ENCODE measurements at regions not wholly inside any gene's neighbourhood (a gene's known extent, or its start where the extent isn't known, plus 50 kb on each side); places are given as distances from the start of the nearest gene placed in this dataset.

DNA sequence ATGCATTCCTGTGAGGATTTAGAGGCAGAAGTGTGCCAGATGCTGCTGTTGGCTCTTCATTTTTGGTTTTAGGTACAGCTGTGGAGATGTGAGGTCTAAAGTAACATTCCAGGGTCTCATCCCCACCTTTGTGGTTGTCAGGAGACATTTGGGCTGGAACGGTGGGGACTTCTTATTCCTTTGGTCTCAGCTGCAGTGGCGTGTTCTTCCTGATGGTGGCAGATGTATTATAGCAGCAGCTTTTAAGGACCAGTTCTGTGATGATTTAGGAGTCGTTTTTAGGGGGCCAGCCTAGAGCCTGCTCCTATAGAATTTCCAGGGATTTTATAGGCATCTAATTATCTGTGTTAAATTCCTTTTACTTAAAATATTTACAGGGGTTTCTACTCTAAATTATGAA is 221.0 kb upstream of the EOMES start:
- DNase-seq: no peak

DNA sequence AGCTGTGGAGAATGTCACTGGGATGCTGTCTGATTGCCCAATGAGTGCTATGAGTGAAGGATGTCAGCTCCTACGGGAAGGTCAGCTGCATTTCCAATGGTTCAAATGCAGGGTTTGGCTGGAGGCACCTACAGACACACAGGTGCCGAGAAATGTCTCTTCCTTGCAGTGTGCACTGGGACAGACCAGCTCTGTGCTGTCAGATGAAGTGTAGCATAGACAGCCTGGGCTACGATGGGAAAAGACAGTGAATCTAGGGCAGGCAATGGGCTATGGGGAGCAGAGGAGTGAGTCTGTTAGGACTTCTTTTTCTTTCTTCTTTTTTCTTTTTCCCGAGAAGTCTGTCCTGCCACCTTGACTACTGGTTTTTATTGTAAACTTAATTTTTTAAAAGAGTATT is 223.1 kb upstream of the EOMES start:
- DNase-seq: no peak

DNA sequence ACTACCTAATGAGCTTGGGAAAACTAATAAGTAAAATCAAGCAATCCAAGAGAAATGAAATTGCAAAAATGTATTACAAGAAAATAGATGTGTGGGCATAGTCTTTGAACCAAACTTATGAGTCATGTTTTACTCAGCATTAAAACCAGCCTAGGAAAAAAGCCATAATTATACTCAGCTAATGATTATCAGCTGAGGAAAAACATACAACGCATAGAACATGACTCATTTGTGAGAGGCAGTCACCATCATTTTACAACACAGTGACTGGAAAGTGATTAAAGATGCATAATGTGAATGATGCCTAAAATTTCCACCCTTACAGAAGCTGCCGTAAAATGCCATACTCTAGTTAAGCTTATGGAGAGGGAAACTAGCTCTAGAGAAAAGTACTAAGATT is 238.0 kb upstream of the EOMES start:
- DNase-seq: no peak

DNA sequence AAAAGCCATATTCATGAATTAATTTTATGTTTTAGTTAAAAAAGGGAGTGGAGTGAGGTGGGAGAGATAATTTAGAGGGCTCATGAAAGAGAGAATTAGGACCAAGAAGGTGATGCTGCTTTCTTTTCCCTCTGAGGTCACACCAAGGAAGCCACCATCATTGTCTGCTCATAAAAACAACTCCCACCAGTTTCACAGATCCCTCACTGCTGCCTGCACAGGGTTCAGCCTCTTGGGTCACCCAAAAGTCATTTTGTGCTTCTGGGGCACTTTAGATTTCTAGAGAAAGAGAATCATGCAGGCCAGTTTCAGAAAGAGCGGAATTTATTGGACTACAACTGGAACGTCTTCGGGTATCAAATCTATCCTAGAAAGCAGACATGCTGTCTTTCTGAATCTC is 241.4 kb upstream of the EOMES start:
- DNase-seq: no peak

DNA sequence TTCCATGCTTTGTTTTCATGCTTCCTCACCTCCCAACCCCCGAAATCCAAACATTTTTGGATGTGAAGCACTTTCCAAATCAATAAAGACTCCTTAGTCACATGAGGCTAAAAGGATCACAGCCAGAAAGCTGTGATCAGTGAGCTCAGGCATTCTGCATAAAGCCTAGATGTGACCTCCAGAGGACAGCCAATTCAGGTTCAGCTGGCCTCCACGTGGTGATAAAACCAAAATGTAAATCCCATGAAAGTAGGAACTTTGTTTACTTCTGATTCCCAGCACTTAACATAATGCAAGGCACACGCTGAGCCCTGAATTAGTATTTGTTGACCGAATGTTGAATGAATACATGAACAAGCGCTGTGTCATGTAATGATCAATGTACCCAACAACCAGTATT is 249.5 kb upstream of the EOMES start:
- no peak for DNase-seq

DNA sequence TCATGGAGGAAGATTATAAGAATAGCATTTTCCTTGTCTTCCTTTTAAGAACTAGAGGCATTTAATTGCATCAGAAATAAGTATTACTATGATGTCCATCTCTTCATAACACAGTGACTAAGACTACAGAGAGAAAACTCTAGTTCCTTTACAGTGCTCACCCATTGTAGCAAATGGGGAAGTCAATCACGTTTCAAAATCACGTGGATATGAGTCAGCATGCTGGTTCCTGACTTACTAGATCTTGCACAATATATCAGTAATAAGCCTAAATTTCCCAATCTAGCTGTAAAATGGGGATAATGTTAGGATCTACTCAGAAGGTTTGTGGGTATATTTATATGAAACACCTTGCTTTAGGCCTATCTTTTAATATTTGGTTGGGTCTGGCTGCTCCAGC is 254.8 kb upstream of the EOMES start:
- DNase-seq: no peak

DNA sequence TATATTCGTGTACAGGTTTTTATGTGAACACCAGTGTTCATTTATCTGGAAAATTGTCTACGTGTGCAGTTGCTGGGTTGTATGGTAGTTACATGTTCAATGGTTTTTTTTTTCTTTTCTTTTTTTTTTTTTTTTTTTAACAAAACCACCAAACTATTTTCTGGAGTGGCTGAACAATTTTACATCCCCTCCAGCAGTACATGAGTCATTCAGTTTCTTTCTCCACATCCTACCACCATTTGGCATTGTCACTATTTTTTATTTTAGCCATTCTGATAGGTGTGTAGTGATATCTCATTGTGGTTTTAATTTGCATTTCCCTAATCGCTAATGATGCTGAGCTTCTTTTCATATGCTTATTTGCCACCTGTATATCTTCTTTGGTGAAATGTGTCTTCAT is 256.3 kb upstream of the EOMES start:
- DNase-seq: no peak

DNA sequence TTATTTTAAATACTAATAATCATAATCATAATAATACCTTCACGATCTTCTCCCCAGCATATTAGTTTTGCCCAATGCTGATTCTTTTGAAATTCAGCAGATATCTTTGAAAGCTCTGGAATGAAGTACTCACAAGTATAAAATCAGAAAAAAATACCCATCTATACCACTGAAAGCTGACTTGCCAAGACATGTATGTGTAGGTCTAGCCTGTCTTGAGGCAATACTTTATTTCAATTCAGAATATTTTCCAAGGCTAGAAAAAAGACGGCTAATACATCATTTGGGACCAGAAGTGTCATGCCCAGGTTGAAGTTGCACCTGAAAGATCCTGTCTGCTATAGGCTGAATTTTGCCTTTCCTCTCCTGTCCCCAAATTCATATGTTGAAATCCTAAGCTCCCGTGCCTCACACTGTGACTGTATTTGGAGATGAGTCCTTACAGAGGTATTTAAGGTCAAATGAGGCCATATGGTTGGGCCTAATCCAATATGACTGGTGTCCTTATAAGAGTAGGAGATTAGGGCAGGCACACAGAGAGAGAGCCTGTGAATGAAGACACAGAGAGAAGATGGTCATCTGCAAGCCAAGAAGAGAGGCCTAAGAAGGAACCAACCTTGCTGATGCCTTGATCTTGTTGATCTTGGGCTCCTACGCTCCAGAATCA is 255.9 kb upstream of the CMC1 start:
- no peak for DNase-seq

DNA sequence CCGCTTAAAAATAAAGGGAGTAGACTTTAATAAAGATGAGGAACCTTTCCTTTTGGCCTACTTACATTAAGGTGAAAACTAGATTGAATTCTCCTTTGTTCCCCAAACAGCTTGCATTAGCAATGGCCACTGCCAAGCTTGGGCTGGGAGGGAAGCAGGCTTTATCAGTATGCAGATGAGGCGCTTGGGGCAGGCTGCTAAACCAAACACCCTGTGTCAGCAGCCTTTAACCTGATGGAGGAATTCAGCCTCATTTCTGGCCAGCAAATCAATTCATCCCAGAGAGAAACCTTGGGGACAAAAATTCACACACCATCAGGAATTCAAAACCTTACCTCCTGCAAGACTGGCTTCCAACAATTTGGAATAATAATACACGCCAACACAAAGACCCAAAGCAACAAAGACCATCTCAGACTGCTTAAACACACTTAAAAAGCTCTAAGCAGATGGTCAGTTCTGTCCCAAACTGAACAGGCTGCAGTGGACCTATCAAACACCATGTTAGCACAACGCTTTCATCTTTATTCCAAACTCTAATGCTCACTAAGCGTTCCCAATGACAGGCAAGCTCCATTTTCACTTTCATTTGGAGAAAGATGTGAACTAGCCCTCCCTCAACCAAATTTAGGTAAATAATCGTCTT is 255.1 kb upstream of the CMC1 start:
- DNase-seq: no peak

DNA sequence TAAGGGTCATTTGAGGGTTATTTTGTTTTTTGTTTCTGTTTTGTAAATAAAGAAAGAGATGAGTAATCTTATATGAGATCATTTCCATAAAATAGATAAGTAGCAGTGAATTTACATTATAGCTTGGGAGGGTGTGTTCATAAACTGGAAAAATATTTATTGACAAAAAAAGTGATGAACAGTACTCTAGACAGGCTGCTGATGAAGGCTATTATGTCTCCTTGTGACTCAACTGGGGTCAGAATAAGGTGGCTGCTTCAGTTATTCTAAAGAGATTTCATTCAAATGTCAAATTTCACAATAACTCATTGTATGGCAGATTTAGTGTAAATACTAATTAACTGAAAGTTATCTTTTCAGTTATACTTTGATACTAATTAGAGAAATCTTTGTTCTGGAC is 251.1 kb upstream of the CMC1 start:
- no peak for DNase-seq

DNA sequence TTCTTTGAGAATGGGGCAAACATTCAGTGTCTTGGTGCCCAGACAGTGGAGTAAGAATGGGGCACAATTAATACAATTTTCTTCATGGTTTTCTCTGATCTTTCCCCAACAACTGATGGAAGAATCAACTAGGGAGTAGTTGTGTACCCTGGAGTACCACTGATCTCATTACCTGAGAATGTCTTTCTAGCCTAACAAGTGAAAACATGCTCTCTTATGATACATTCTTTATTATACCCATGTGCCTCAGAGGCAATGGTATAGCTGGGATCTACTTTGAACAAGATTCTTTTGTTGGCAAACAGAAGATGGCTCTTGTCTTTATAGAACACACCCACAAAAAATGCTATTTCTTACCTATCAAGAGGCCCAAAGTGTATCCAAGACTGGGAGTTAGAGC is 250.6 kb upstream of the CMC1 start:
- DNase-seq: no peak

DNA sequence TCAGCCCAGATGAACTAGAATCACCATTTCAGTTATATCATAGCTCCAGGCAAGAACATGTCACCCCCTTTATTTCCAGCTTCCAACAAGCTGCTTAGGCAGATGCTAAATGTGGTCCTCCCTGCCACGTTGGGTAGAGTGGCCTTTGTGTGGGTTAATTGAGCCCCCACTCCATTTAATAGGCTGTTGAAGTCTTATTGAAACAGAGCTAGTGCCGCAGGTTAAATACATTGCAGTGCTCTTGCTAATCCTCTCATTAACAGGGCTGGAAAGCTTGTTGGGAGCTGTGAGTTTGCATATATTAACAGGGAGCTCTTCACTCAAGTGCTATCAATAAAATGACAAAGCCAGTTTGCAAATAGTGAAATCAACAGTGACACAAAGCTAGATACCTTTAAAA is 248.4 kb upstream of the CMC1 start:
- no peak for DNase-seq

DNA sequence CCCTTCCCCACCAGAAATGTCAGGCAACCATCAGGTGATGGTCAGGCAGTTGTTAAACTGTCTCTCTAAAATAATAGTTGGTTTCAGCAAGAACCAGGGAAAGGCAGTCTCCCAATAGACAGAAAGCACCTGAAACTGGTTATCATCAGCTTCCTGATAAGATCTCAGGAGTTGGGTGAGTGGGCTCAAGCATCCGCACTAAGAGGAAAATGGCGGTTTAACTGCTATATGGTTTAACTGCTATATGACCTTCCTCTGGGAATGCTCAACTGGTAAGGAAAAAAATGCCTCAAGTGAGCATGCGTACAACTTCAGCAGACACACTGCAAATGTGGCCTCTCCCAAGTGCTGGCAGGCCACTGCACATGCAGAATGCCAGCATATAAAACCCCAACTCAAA is 240.8 kb upstream of the CMC1 start:
- no peak for DNase-seq

DNA sequence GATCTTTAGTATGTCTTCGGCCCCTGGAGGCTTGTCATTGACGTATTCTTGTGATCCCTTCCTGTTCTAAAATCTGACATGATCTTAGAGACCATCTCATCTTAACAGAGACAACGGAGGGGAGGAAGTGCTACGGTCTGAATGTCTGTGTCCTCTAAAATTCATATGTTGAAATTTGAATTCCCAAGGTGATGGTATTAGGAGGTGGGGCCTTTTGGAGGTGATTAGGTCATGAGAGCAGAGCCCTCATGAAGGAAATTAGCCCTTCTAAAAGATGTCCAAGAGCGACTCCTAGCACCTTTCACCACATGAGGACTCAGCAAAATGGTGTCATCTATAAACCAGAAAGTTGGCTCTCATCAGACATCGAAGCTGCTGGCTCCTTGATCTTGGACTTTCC is 233.2 kb upstream of the CMC1 start:
- no peak for DNase-seq

DNA sequence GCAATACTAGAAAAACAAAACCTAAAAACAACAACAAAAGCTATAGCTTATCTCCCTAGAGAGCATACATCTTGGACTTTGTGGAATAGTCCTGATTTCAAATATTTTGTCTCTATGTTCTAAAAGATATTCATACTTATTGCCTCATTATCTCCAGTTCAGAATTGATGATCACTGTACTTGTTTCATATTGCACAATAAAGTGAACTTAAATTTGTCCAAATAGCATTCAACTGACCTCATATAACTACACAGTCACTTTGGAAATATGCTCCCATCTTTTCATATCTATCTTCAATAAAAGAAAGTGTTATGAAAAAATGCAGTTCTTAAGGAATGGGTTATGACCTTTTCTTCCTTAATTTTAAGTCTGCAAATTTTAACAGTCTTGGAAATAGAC is 228.6 kb upstream of the CMC1 start:
- DNase-seq: no peak

DNA sequence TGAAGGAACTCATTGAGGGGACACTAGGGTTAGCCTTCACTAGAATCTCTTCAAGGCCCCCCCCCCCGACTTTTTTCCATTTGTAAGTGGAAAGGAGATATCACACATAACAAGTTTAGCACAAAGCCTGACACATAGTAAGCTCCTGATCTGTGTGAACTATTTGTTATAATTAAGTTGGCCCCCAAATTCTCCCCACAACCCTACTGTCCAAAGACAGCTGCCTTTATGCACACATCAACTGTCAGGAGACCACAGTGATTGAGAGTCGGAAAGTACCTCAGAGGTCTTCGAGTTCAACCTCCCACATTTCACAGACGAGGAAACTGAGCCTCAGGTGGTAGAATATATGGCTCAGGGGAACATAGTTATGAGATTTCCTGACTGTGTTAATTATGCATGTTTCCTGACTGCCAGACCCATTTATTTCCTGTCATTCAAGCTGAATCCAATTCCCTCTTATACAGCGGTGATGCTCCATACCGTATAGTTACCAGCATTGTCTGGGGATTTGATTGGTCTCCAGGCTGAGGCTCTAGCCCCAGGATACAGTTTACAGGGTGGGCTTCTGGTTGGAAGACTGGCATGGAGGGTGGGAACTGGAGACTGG is 227.4 kb upstream of the CMC1 start:
- DNase-seq: no peak

DNA sequence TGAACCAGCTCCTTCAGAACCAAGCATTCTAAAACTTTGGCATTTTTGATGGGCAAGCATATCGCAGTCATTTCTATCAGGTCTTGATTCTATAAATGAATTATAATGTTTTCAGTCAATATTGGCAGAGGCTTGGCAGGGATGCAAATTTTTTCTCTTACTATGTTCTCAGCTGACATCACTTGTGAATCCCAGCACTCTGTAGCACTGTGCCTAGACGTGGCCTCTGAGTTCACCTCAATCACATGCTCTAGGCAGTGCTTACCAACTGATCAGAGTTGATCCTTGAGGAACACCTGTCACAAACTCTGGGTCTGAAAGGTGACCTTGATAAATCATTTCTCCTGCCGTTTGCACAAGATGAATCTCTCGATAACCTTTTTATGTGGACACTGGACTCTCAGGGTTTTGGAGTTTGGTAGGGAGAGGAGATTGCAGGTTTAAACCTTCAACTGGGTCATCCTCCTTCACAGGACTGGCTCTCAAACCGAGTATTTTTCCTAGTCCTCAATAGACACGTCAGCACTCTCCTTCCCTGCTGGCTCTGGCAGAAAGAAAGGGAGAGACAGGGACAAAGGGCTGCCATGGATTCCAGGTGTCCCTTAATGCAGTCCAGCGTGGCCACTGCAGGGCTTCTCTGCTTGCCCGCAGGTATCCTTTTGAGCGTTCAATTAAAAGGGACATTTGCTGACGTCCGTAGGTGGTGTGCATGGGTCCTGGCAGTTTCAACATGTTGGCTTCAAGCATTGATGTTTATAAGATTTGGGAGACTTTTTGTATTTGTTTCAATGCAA is 222.3 kb upstream of the CMC1 start:
- DNase-seq: peak in 1 of 14 donors; percentile 86

DNA sequence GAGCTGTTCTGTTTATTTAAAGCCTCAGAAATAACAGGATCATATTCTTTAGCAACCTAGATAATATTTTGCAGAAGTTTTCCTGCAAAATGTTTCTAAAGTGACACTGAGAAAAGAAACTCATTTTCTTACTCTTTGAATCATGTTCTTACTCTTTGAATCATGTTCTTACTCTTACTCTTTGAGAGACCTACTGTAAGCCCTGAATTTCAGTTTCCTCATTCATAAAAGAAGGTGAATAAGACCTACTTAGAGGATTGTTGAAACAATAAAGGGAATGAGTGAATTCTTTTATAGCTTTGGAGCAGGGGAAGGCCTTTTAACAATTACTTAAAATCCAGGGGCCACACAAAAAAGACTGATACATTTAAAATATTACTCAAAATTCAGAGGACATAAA is 221.7 kb upstream of the CMC1 start:
- no peak for DNase-seq

DNA sequence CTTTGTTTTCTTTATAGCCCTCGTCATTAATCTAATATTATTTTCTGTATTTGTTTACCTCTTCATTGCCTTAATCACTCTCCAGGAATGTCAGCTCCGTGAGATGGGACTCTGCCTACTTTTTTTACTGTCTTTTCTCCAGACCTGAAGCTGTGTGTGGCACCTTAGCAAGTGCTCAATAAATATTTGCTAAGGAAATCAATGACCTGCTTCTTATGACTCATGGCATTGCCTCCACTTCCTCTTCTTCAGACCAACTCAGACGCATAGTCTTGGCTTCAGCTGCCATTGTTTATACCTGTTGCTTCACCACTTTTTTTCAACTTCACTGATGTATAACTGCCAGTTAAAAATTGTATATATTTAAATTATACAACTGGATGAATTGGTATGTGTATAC is 218.5 kb upstream of the CMC1 start:
- no peak for DNase-seq

DNA sequence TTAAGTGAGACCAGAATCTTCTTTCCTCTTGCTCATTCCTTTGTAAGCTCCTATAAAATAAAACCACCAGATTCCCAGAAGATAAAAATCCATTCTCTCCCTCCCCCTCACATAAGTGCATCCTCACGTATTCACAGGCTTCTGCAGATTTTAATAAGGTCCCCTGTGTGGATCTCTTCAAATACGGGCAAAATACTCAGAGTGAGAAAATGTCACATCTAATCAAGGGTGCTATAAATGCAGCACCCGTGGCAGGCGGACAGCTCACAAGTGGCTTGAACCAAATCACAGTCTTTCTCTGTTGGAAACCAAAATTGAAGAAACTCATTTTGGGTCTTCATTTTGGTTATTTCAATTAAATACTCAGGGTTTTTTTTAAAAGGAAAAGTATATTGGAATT is 212.9 kb upstream of the CMC1 start:
- no peak for DNase-seq

DNA sequence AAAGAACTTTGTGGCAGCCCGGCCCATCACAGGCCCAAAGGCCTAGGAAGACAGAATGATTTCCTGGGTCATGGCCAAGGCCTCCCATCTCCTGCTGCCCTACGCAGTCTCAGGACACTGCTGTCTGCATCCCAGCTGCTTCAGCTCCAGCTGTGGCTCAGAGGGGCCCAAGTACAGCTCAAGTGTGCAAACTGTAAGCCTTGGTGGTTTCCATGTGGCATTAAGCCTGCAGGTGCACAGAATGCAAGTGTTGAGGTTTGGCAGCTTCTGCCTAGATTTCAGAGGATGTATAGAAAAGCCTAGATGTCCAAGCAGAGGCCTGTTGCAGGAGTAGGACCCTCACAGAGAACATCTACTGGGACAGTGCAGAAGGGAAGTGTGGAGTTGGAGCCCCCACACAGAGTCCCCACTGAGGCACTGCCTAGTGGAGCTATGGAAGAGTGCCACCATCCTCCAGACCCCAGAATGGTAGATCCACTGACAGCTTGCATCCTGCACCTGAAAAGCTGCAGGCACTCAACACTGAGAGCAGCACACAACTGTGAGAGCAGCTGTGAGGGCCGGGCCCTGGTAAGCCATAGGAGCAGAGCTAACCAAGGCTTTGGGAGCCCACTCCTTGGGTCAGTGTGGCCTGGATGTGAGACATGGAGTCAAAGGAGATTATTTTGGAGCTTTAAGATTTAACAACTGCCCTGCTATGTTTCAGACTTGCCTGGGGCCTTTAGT is 208.2 kb upstream of the CMC1 start:
- no peak for DNase-seq

DNA sequence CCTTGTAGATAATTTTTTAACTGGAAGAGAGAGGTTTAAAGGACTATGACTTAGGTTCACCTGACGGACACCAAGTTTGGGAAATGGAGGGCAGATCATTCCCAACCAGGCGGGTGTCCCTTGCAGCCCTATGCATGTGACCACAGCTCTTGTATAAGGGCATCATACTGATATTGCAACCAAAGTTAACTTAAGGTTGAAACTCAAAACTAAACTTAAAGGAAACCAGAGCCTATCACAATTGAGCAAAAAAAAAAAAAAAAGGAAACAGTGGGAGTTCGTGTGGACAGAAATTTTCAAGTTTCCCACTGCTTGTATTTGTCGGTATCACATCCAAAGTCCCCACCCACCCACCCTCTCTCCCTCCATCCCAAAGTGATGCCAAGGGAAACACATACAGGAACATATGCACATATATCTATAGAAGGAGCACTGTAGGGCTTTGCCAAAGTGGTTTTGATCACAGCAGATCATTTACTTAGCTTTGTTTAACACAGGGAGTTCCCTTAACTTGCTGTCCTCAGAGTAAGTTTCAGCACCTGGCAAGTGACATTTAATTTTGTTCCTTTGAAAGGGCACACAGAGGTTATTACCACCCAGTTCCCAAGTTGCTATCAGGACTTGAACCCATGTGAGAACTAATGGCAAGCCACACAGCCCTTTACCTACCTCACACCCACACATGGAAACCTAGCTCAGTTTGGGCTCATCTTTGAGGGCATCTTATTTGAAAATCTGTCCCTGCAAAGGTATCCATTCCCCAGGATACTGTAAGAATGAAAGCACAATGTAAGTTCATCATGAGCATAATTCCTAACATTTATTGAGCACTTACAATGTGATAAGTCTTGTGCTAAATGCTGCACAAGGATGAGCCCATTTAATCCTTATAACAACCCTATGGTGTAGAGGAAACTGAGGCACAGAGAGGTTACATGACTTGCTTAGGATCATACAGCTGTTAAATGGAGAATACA is 204.5 kb upstream of the CMC1 start:
- DNase-seq: no peak
